KMS-11 (cell line): ENCODE measurements at regions not wholly inside any gene's neighbourhood (a gene's known extent, or its start where the extent isn't known, plus 50 kb on each side); places are given as distances from the start of the nearest gene placed in this dataset.

ENCODE experiments used
- H2AFZ ChIP-seq: fragments of 200-600 bp; sonication (generic); 2 replicates; pipeline ENCODE4 v1.6.1; 2016; ENCODE audit warnings: antibody characterized with exemption, mixed run types, low read depth
- H3K27ac ChIP-seq: fragments of 200-600 bp; sonication (generic); 2 replicates; pipeline ENCODE4 v1.6.1; 2016; ENCODE audit warnings: mild to moderate bottlenecking, mixed run types
- H3K27me3 ChIP-seq: fragments of 200-600 bp; sonication (generic); 2 replicates; pipeline ENCODE4 v1.6.1; 2017; ENCODE audit warnings: mild to moderate bottlenecking, low read depth, mixed run types, moderate library complexity; ENCODE audit not compliant: insufficient read depth
- H3K36me3 ChIP-seq: fragments of 200-600 bp; sonication (generic); 2 replicates; pipeline ENCODE4 v1.6.1; 2017; ENCODE audit warnings: mild to moderate bottlenecking, mixed run types; ENCODE audit not compliant: insufficient read depth
- H3K4me1 ChIP-seq: fragments of 200-600 bp; sonication (generic); 2 replicates; pipeline ENCODE4 v1.6.1; 2016; ENCODE audit warnings: mild to moderate bottlenecking, low read depth, mixed run types; ENCODE audit not compliant: poor library complexity, severe bottlenecking
- H3K4me2 ChIP-seq: fragments of 200-600 bp; sonication (generic); 2 replicates; pipeline ENCODE4 v1.7.0; 2016; ENCODE audit warnings: mild to moderate bottlenecking, mixed run types
- H3K4me3 ChIP-seq: fragments of 200-600 bp; sonication (generic); IDR thresholded peaks from 2 replicates; pipeline ENCODE4 v1.6.1; 2017; ENCODE audit warnings: low read depth, low read length, mixed read lengths; ENCODE audit not compliant: insufficient read depth
- H3K79me2 ChIP-seq: fragments of 200-600 bp; sonication (generic); 2 replicates; pipeline ENCODE4 v1.6.1; 2016; ENCODE audit warnings: low read depth, mixed run types; ENCODE audit not compliant: insufficient read depth
- H3K9ac ChIP-seq: fragments of 200-600 bp; sonication (generic); 2 replicates; pipeline ENCODE4 v1.6.1; 2016; ENCODE audit warnings: mild to moderate bottlenecking, mixed run types
- H4K20me1 ChIP-seq: fragments of 200-600 bp; sonication (generic); 2 replicates; pipeline ENCODE4 v1.6.1; 2016; ENCODE audit warnings: mild to moderate bottlenecking, mixed run types; ENCODE audit not compliant: insufficient read depth
- TF ChIP-seq, protein P1 (sequence below): fragments of 200-600 bp; sonication (generic); conservative IDR thresholded peaks from 2 replicates; pipeline ENCODE4 v1.6.1; 2017; ENCODE audit warnings: low read depth, mild to moderate bottlenecking, antibody characterized with exemption, low read length, moderate library complexity, mixed read lengths

DNA sequence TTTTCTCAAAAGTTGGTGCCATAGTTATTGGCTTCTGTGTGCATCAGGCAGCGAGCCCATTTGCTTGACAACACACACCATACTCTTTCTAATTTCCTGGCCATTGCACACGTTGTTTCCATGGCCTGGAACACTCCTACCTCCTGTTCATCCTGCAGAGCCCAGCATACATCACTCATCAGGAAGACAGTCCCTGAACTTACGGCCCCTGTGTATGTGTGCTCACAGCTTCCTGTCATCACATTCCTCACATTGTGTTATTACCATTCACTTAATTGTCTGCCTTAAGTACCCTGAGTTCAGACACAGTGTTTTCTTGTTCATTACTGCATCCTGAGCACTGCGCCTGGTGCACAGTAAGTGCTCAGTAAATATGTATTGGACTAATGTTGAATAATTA is 355.9 kb downstream of the PRELID2 start:
- Histone ChIP-seq H3K36me3 (no peaks in the 10 kb centered on the region), H3K9ac (no peak overlapping the region), H2AFZ (no peak overlapping the region), H3K27me3 (no peaks in the 10 kb centered on the region), H3K4me3 (no peak overlapping the region), H3K4me2 (no peak overlapping the region), H3K4me1 (no peaks in the 10 kb centered on the region), H4K20me1 (no peaks in the 10 kb centered on the region), H3K79me2 (no peaks in the 10 kb centered on the region), H3K27ac (no peak overlapping the region)
- TF ChIP-seq, protein P1, sequence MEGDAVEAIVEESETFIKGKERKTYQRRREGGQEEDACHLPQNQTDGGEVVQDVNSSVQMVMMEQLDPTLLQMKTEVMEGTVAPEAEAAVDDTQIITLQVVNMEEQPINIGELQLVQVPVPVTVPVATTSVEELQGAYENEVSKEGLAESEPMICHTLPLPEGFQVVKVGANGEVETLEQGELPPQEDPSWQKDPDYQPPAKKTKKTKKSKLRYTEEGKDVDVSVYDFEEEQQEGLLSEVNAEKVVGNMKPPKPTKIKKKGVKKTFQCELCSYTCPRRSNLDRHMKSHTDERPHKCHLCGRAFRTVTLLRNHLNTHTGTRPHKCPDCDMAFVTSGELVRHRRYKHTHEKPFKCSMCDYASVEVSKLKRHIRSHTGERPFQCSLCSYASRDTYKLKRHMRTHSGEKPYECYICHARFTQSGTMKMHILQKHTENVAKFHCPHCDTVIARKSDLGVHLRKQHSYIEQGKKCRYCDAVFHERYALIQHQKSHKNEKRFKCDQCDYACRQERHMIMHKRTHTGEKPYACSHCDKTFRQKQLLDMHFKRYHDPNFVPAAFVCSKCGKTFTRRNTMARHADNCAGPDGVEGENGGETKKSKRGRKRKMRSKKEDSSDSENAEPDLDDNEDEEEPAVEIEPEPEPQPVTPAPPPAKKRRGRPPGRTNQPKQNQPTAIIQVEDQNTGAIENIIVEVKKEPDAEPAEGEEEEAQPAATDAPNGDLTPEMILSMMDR, result no peak

DNA sequence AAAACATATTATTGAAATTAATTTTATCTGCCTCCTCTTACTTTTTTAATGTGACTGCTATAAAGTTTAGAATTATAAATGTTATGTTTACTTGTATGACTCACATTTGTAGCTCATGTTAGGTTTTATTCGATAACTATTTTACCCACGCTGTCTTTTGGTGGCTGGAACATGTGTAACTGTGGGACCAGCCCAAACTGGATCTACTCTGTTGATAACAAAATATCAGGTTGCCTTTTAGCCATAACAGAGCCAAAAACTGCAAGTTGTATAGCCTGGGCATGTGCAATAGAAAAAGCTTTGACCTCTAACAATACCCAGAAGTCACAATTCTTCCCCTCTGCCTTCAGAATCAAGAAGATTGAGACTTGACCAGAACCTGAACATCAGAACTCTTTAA is 356.5 kb downstream of the PRELID2 start:
- no peaks in the 10 kb centered on the region for H3K27me3 ChIP-seq

DNA sequence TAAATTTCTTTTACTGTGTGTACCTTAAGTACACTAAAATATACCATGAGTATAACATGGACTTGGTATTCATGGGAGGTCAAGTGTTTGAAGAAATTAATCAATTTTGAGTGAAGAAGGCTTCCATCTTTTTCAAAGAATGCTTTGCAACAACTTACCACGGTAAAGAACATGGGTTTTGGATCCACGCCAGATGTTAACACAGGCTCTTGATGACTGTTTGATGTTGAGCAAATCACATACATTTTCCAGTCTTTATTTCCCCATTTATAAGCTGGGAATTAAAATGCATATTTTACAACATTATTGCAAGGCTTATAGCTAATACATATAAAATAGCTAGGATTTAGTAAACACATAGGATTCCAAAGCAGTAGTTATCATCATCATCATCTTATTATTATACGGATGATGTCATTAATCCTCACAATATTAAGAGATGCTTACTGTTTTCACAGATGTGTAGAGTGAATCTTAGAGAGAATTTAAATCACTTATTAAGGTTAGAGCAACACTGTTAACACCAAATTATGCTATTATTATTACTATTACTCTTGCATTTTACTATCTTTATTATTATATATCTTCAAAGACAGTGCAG is 362.0 kb downstream of the PRELID2 start:
- Histone ChIP-seq H3K36me3 (no peaks in the 10 kb centered on the region), H3K4me2 (no peak overlapping the region), H3K4me3 (no peak overlapping the region), H2AFZ (no peak overlapping the region), H3K9ac (no peak overlapping the region), H3K4me1 (no peaks in the 10 kb centered on the region), H4K20me1 (no peaks in the 10 kb centered on the region), H3K27ac (no peak overlapping the region), H3K79me2 (no peaks in the 10 kb centered on the region), H3K27me3 (no peaks in the 10 kb centered on the region)
- TF ChIP-seq, protein P1, result no peak

More for the DNA sequence above, 356.5 kb downstream of the PRELID2 start:
- no peaks in the 10 kb centered on the region for H3K79me2 ChIP-seq
- no peak overlapping the region for H3K4me3 ChIP-seq
- H3K27ac ChIP-seq, result no peak overlapping the region
- H3K36me3 ChIP-seq, result no peaks in the 10 kb centered on the region
- H3K9ac ChIP-seq, result no peak overlapping the region
- H4K20me1 ChIP-seq, result no peaks in the 10 kb centered on the region
- no peaks in the 10 kb centered on the region for H3K4me1 ChIP-seq
- no peak overlapping the region for H3K4me2 ChIP-seq
- TF ChIP-seq, protein P1, result no peak
- H2AFZ ChIP-seq, result no peak overlapping the region

DNA sequence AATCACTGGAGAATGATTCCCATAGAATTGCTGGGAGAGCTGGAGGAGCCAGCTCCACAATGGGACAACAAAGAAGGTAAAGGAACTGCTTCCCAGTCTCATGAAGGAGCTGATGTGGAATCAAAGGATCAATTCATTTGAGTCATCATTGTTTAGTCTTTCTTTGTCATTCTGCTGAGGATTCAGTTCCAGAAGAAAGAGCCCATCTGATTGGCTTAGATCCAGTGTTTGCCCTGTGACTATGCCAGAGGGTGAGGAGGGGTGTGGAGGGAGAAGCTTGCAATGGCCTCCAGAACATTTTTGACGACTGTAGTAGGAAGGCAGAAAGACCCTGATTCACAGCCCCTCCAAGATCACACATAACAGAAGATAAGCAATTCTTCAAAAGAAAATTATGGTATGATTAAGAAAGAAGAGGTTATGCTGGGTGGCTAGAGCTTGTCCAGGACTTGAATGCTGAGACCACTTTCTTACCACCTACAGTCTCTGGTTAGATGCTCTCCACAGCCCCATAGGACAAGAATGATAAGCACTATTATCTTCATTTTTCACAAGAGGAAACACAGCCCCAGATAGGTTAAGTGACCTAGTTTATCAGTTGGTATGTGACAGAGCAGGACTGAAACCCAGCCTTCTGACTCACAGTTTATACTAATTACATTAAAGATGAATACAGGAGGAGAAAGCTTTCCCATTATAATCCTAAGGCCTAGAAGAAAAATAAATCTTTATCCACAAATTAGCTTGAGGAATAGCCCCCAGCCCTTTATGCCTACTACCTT is 363.1 kb downstream of the PRELID2 start:
- Histone ChIP-seq H3K79me2 (no peaks in the 10 kb centered on the region), H4K20me1 (no peaks in the 10 kb centered on the region), H3K36me3 (no peaks in the 10 kb centered on the region), H3K27ac (no peak overlapping the region), H3K4me2 (no peak overlapping the region), H3K4me1 (no peaks in the 10 kb centered on the region), H3K27me3 (no peaks in the 10 kb centered on the region), H3K9ac (no peak overlapping the region), H2AFZ (no peak overlapping the region), H3K4me3 (no peak overlapping the region)
- TF ChIP-seq, protein P1, result no peak
